HCT116 (cell line): ENCODE measurements at regions not wholly inside any gene's neighbourhood (a gene's known extent, or its start where the extent isn't known, plus 50 kb on each side); places are given as distances from the start of the nearest gene placed in this dataset.
A peak's percentile ranks its signal among the peaks of the same experiment; 100 is the strongest.

Experiments used
- ATAC-seq: fragments of 200-7000 bp; cut with Tn5 transposase; 2 replicates; pipeline ENCODE4 v1.9.1; 2020; ENCODE audit warnings: mild to moderate bottlenecking, moderate library complexity
- BruUV-seq: library from RNA; stranded (reverse); fragments of 400-500 nt; replicated peaks from 2 replicates; lab custom pipeline; 2021; lab: Mats Ljungman, UMichigan
- CTCF ChIA-PET: fragments of 300-600 bp; sonication (Branson Sonifier 250); formaldehyde crosslinking; loops from one replicate; lab custom pipeline; 2021; ENCODE audit warnings: antibody characterized with exemption; lab: Charles Lee
- POLR2A ChIA-PET: fragments of 300-600, 350-600 bp; sonication (Branson Sonifier 250); formaldehyde crosslinking; loops from one replicate; lab custom pipeline; 2021; ENCODE audit warnings: antibody characterized with exemption; lab: Charles Lee
- RAD21 ChIA-PET, 2 experiments: fragments of 300-600 bp; sonication (Branson Sonifier 250); formaldehyde crosslinking; loops; one replicate each; lab custom pipeline; 2023; ENCODE audit warnings: low total read pairs in 2 of 2; ENCODE audit not compliant: uncharacterized antibody in 2 of 2, unreplicated experiment in 2 of 2, low non-redundant PET in 1 of 2; lab: Charles Lee
- DNase-seq: peaks from one replicate; pipeline ENCODE4 v3.0.0-alpha.2; 2010; ENCODE audit warnings: low read depth, low spot score
- H2AFZ ChIP-seq: fragments of 200-600 bp; shearing (Covaris generic), sonication (generic); 2 replicates; pipeline ENCODE4 v1.6.1; 2017; ENCODE audit warnings: low read depth, mixed run types, mixed read lengths, antibody characterized with exemption, low read length; ENCODE audit not compliant: poor library complexity, severe bottlenecking
- H3K27ac ChIP-seq: 2 replicates; pipeline ENCODE4 v1.5.1; 2012; ENCODE audit warnings: low read depth, low read length
- H3K27me3 ChIP-seq: fragments of 200-600 bp; sonication (generic); 2 replicates; pipeline ENCODE4 v1.6.1; 2016; ENCODE audit warnings: mixed run types, low read length, mixed read lengths; ENCODE audit not compliant: insufficient read depth
- H3K36me3 ChIP-seq, 2 experiments: fragments of 200-500 bp in 1 of 2; fragments of 200-600 bp in 1 of 2; sonication (Bioruptor generic) in 1 of 2; sonication (generic) in 1 of 2; 2 replicates each; pipeline versions ENCODE4 v1.5.1 to v1.6.1; 2014 to 2016; ENCODE audit warnings: low read length in 2 of 2, inconsistent platforms in 1 of 2, mixed read lengths in 1 of 2, mixed run types in 1 of 2; ENCODE audit not compliant: insufficient read depth in 2 of 2, control insufficient read depth in 1 of 2
- H3K4me1 ChIP-seq, 2 experiments: fragments of 200-600 bp in 1 of 2; sonication (generic) in 1 of 2; 2 replicates each; pipeline versions ENCODE4 v1.5.1 to v1.6.1; 2012 to 2017; ENCODE audit warnings: low read length in 2 of 2, inconsistent platforms in 1 of 2, mild to moderate bottlenecking in 1 of 2, mixed read lengths in 1 of 2, mixed run types in 1 of 2, moderate library complexity in 1 of 2; ENCODE audit not compliant: insufficient read depth in 2 of 2, control insufficient read depth in 1 of 2
- H3K4me2 ChIP-seq: fragments of 200-600 bp; sonication (generic); 2 replicates; pipeline ENCODE4 v1.6.1; 2017; ENCODE audit warnings: mixed run types, low read length, mixed read lengths
- H3K4me3 ChIP-seq, 2 experiments: fragments of 200-600 bp in 1 of 2; sonication (generic) in 1 of 2; replicated peaks in 1 of 2; 2 replicates each; pipeline ENCODE4 v1.5.1; 2011 to 2016; ENCODE audit warnings: low read length in 2 of 2, control low read depth in 1 of 2, low read depth in 1 of 2, mild to moderate bottlenecking in 1 of 2, mixed read lengths in 1 of 2, mixed run types in 1 of 2
- H3K79me2 ChIP-seq: fragments of 200-600 bp; sonication (generic); 2 replicates; pipeline ENCODE4 v1.6.1; 2017; ENCODE audit warnings: mild to moderate bottlenecking, mixed run types, low read length, moderate library complexity, mixed read lengths; ENCODE audit not compliant: insufficient read depth
- H3K9ac ChIP-seq: fragments of 200-600 bp; sonication (generic); 2 replicates; pipeline ENCODE4 v1.6.1; 2016; ENCODE audit warnings: low read length, mixed read lengths
- H3K9me2 ChIP-seq: fragments of 200-600 bp; sonication (generic), shearing (Covaris generic); 2 replicates; pipeline ENCODE4 v1.6.1; 2017; ENCODE audit warnings: mixed run types, mild to moderate bottlenecking, moderate library complexity; ENCODE audit not compliant: insufficient read depth
- H3K9me3 ChIP-seq, 2 experiments: fragments of 200-500 bp in 1 of 2; fragments of 200-600 bp in 1 of 2; sonication (Bioruptor generic) in 1 of 2; sonication (generic) in 1 of 2; 2 replicates each; pipeline ENCODE4 v1.6.1; 2014 to 2017; ENCODE audit warnings: low read length in 2 of 2, mixed read lengths in 2 of 2, inconsistent platforms in 1 of 2, low read depth in 1 of 2, mild to moderate bottlenecking in 1 of 2, mixed run types in 1 of 2, moderate library complexity in 1 of 2; ENCODE audit not compliant: control insufficient read depth in 1 of 2, insufficient read depth in 1 of 2
- H4K20me1 ChIP-seq: fragments of 200-600 bp; sonication (generic), shearing (Covaris generic); 2 replicates; pipeline ENCODE4 v1.6.1; 2017; ENCODE audit warnings: mixed run types, mild to moderate bottlenecking, moderate library complexity; ENCODE audit not compliant: insufficient read depth
- ATF3 ChIP-seq: IDR thresholded peaks from 2 replicates; pipeline ENCODE4 v1.6.1; 2012
- CBX3 ChIP-seq: IDR thresholded peaks from 2 replicates; pipeline ENCODE4 v1.6.1; 2012; ENCODE audit warnings: low read depth
- CTCF ChIP-seq, 3 experiments: fragments of 200-600 bp in 1 of 3; sonication (generic) in 1 of 3; IDR thresholded peaks in 2 of 3; conservative IDR thresholded peaks in 1 of 3; 2 replicates each; pipeline ENCODE4 v1.5.1; 2012 to 2017; ENCODE audit warnings: low read depth in 2 of 3, low read length in 2 of 3, antibody characterized with exemption in 1 of 3, borderline replicate concordance in 1 of 3, control low read depth in 1 of 3, mild to moderate bottlenecking in 1 of 3, mixed read lengths in 1 of 3, mixed run types in 1 of 3, moderate library complexity in 1 of 3; ENCODE audit not compliant: insufficient read depth in 1 of 3
- EGR1 ChIP-seq: IDR thresholded peaks from 2 replicates; pipeline ENCODE4 v1.6.1; 2012; ENCODE audit warnings: low read depth
- EZH2 ChIP-seq: fragments of 200-600 bp; sonication (generic); IDR thresholded peaks from 2 replicates; pipeline ENCODE4 v1.6.1; 2017; ENCODE audit warnings: antibody characterized with exemption, mixed run types
- EZH2phosphoT487 ChIP-seq: fragments of 200-600 bp; IDR thresholded peaks from 2 replicates; pipeline ENCODE4 v1.6.1; 2018; ENCODE audit warnings: antibody characterized with exemption, borderline replicate concordance
- MAX ChIP-seq: IDR thresholded peaks from 2 replicates; pipeline ENCODE4 v1.6.1; 2012
- POLR2A ChIP-seq: IDR thresholded peaks from 2 replicates; pipeline ENCODE4 v1.7.0; 2011; ENCODE audit warnings: borderline replicate concordance; ENCODE audit not compliant: insufficient read depth, insufficient read length; ENCODE audit errors: extremely low read depth
- POLR2AphosphoS5 ChIP-seq: IDR thresholded peaks from 2 replicates; pipeline ENCODE4 v1.6.1; 2011; ENCODE audit warnings: mild to moderate bottlenecking, low read depth, low read length, moderate library complexity
- RAD21 ChIP-seq: IDR thresholded peaks from 2 replicates; pipeline ENCODE4 v1.6.1; 2012; ENCODE audit warnings: low read depth, mild to moderate bottlenecking
- ZFX ChIP-seq: fragments of 450-650 bp; IDR thresholded peaks from 2 replicates; pipeline ENCODE4 v1.6.1; 2017
- intact Hi-C: fragments of 100-400 bp; cut with micrococcal nuclease; formaldehyde crosslinking; loops from 2 replicates; pipeline ENCODE4 v1.10.0; 2022

- TF ChIP-seq POLR2AphosphoS5 (no peak), CTCF (IDR thresholded peaks at IDR 0.05 in 2 of 3, conservative IDR thresholded peaks at IDR 0.05 in 1 of 3; ENCODE audit: borderline replicate concordance in 1 of 3, insufficient read depth in 1 of 3, low read depth in 2 of 3, low read length in 2 of 3) (no peak), ATF3 (no peak), MAX (no peak), EGR1 (no peak)
These were observed 67.5 kb upstream of the IRX6 start (continued) for GRCh38 chr16:55256412-55257016.

- CTCF ChIA-PET: interaction anchor here (1.3 to 1.7 kb wide), 6 partner anchors 8 to 1709 kb away, joined by 3 to 12 read pairs (median 8); no protein-coding TSS in a partner anchor
- Histone ChIP-seq H4K20me1 (no peaks in the 10 kb centered on the region), H3K4me2 (no peak overlapping the region), H3K4me3 (no peak overlapping the region), H2AFZ (peak overlapping the region; percentile 78), H3K9ac (no peak overlapping the region), H3K4me1 (no peaks in the 10 kb centered on the region), H3K27me3 (peaks cover 4% of the 10 kb centered on the region; the same call in 1 of the 2 replicates)
- TF ChIP-seq CTCF (IDR thresholded peaks at IDR 0.05 in 2 of 3, conservative IDR thresholded peaks at IDR 0.05 in 1 of 3; ENCODE audit: borderline replicate concordance in 1 of 3, insufficient read depth in 1 of 3, low read depth in 2 of 3, low read length in 2 of 3): peak; percentile 65 to 95 (median 95)
- no peak for TF ChIP-seq EZH2phosphoT487
- TF ChIP-seq ATF3: no peak
- no peak for TF ChIP-seq EZH2
- TF ChIP-seq ZFX: no peak
- TF ChIP-seq RAD21: peak; percentile 87
- 0 out of 2 replicates have a peak, but pooled peaks have one; percentile 16 for TF ChIP-seq CBX3
- no peak for TF ChIP-seq POLR2A
- TF ChIP-seq, all 23 proteins: peak for 3
- Histone ChIP-seq H3K27ac (no peak overlapping the region), H3K79me2 (no peaks in the 10 kb centered on the region), H3K9me2 (no peaks in the 10 kb centered on the region), H3K9me3 (no peaks in the 10 kb centered on the region), H3K36me3 (no peaks in the 10 kb centered on the region)
- ChIA-PET POLR2A (no interaction called here), RAD21 (interaction anchor here in 1 of 2 experiments (0.6 kb wide), 1 partner anchor 976 kb away, joined by 3 read pairs; no protein-coding TSS in a partner anchor)
- intact Hi-C loops: loop anchor here (1.0 to 10.0 kb wide), 10 partner anchors 137 to 1707 kb away; no protein-coding TSS in a partner anchor
- peak; percentile 98 for ATAC-seq
- peak; percentile 58 for DNase-seq
- BruUV-seq: no TSS peak
These were observed 65.9 kb upstream of the IRX6 start for GRCh38 chr16:55257966-55258613.
